GM12874 (cell line): ENCODE measurements at regions not wholly inside any gene's neighbourhood (a gene's known extent, or its start where the extent isn't known, plus 50 kb on each side); places are given as distances from the start of the nearest gene placed in this dataset.
A peak's percentile ranks its signal among the peaks of the same experiment; 100 is the strongest.

Experiments
- TF ChIP-seq, protein P1 (sequence below): IDR thresholded peaks from 2 replicates; pipeline ENCODE4 v1.5.1; 2011; ENCODE audit warnings: low read depth, mild to moderate bottlenecking, control low read depth, low read length, moderate library complexity; ENCODE audit not compliant: insufficient read depth

GRCh38 chr5:86557920-86558319 is 59.8 kb upstream of the COX7C start:
- TF ChIP-seq, protein P1, sequence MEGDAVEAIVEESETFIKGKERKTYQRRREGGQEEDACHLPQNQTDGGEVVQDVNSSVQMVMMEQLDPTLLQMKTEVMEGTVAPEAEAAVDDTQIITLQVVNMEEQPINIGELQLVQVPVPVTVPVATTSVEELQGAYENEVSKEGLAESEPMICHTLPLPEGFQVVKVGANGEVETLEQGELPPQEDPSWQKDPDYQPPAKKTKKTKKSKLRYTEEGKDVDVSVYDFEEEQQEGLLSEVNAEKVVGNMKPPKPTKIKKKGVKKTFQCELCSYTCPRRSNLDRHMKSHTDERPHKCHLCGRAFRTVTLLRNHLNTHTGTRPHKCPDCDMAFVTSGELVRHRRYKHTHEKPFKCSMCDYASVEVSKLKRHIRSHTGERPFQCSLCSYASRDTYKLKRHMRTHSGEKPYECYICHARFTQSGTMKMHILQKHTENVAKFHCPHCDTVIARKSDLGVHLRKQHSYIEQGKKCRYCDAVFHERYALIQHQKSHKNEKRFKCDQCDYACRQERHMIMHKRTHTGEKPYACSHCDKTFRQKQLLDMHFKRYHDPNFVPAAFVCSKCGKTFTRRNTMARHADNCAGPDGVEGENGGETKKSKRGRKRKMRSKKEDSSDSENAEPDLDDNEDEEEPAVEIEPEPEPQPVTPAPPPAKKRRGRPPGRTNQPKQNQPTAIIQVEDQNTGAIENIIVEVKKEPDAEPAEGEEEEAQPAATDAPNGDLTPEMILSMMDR = no peak

GRCh38 chr5:86565197-86565789 is 52.4 kb upstream of the COX7C start:
- TF ChIP-seq, protein P1 = no peak

- TF ChIP-seq, protein P1 = 0 out of 2 replicates have a peak, but pooled peaks have one; percentile 16
Measured at GRCh38 chr5:86566030-86566429, 51.7 kb upstream of the COX7C start.
